Thyroid gland (tissue), 4 donors: ENCODE measurements at regions not wholly inside any gene's neighbourhood (a gene's known extent, or its start where the extent isn't known, plus 50 kb on each side); places are given as distances from the start of the nearest gene placed in this dataset.

ENCODE experiments used
- DNase-seq, 2 donors: peaks; one replicate each; pipeline ENCODE4 v3.0.0-alpha.2; 2019
- H3K27ac ChIP-seq, 3 donors: fragments of 200-600 bp; sonication (generic); 1 replicate in 2 of 3; 2 replicates in 1 of 3; pipeline ENCODE4 v1.5.1; 2016 to 2019; ENCODE audit warnings: mild to moderate bottlenecking in 1 of 3, moderate library complexity in 1 of 3
- H3K27me3 ChIP-seq: fragments of 200-600 bp; sonication (generic); one replicate; pipeline ENCODE4 v1.5.1; 2019
- H3K36me3 ChIP-seq, 2 donors: fragments of 200-600 bp; sonication (generic); one replicate each; pipeline ENCODE4 v1.5.1; 2016 to 2019
- H3K4me1 ChIP-seq, 2 donors: fragments of 200-600 bp; sonication (generic); one replicate each; pipeline ENCODE4 v1.5.1; 2017 to 2019
- H3K4me3 ChIP-seq, 3 donors: fragments of 200-600 bp; sonication (generic); replicated peaks in 1 of 3; 1 replicate in 2 of 3; 2 replicates in 1 of 3; pipeline ENCODE4 v1.5.1; 2016; ENCODE audit warnings: mild to moderate bottlenecking in 1 of 3
- H3K9me3 ChIP-seq: fragments of 200-600 bp; sonication (generic); one replicate; pipeline ENCODE4 v1.5.1; 2017
- CTCF ChIP-seq, 6 experiments: fragments of 200-600 bp in 3 of 6; fragments of 450-650 bp in 3 of 6; sonication (generic) in 3 of 6; IDR thresholded peaks; one replicate each; pipeline ENCODE4 v1.5.1; 2016 to 2019; ENCODE audit warnings: antibody characterized with exemption in 6 of 6, mild to moderate bottlenecking in 2 of 6, inconsistent platforms in 1 of 6, moderate library complexity in 1 of 6
- POLR2A ChIP-seq, 2 donors: fragments of 450-650 bp; IDR thresholded peaks; one replicate each; pipeline ENCODE4 v1.6.1; 2017; ENCODE audit warnings: antibody characterized with exemption in 2 of 2, mild to moderate bottlenecking in 2 of 2, moderate library complexity in 1 of 2
- WGBS, 2 donors: methylation state at CpG; one replicate each; pipeline ENCODE4 v1.1.5; 2017; 5-methylcytosine and 5-hydroxymethylcytosine counted together
- intact Hi-C: fragments of 100-400 bp; cut with DNase I; formaldehyde crosslinking; loops from one replicate; pipeline ENCODE4 v1.15.1; 2023

DNA sequence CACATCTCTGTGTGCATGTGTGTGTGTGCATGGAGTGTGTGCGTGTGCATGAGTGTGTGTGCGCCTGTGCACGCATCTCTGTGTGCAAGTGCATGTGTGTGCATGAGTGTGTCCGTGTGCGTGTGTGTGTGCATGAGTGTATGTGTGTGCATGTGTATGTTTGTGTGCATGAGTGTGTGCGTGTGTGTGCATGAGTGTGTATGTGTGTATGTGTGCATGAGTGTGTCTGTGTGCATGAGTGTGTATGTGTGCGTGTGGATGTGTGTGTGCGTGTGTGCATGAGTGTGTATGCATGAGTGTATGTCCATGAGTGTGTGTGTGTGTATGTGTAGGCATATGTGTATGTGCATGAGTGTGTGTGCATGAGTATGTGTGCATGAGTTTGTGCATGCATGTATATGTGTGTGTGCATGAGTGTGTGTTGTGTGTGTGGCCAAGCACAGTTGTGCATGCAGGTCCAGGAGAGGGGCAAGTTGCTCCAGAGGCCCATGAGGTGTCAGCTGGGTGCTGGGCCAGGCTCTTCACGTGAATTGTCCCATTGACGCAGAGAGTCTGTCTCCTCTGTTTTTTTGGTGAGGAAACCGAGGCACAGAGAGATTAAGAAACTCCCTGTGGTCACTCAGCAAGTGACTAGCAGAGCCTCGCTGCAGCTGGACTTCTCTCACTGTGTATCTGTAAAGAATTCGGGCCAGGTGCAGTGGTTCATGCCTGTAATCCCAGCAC lies 75.5 kb downstream of the ASB1 start:
- Histone ChIP-seq H3K4me1 (no peaks in the 10 kb centered on the region), H3K27me3 (no peaks in the 10 kb centered on the region), H3K36me3 (no peaks in the 10 kb centered on the region), H3K4me3 (no peak overlapping the region), H3K27ac (no peak overlapping the region), H3K9me3 (no peaks in the 10 kb centered on the region)
- intact Hi-C loops, result no loop called here
- DNase-seq, result no peak
- TF ChIP-seq POLR2A (IDR thresholded peaks at IDR 0.05) (no peak), CTCF (IDR thresholded peaks at IDR 0.05) (no peak)
- 93 to 96% methylated on average over 13 of the region's 13 CpGs for WGBS, 2 donors

- intact Hi-C loops, result no loop called here
- no peak overlapping the region for H3K27ac ChIP-seq
Observed at GRCh38 chr2:238502956-238503791, 76.4 kb downstream of the ASB1 start.

GRCh38 chr2:238504181-238504931 lies 77.6 kb downstream of the ASB1 start:
- Histone ChIP-seq H3K36me3 (no peaks in the 10 kb centered on the region), H3K4me3 (no peak overlapping the region), H3K4me1 (no peaks in the 10 kb centered on the region), H3K27me3 (no peaks in the 10 kb centered on the region), H3K9me3 (no peaks in the 10 kb centered on the region), H3K27ac (no peak overlapping the region)
- intact Hi-C loops, result no loop called here
- WGBS, 2 donors, result 81 to 89% methylated on average over 25 to 26 of the region's 26 CpGs
- TF ChIP-seq POLR2A (IDR thresholded peaks at IDR 0.05) (no peak), CTCF (IDR thresholded peaks at IDR 0.05) (no peak)
- no peak for DNase-seq

More at GRCh38 chr2:238502956-238503791, 76.4 kb downstream of the ASB1 start:
- DNase-seq, result no peak
- H3K4me1 ChIP-seq, result no peaks in the 10 kb centered on the region
- whole genome bisulfite sequencing, 2 donors, result 92 to 94% methylated on average over 14 to 23 of the region's 23 CpGs
- H3K9me3 ChIP-seq, result no peaks in the 10 kb centered on the region
- no peak overlapping the region for H3K4me3 ChIP-seq
- H3K36me3 ChIP-seq, result no peaks in the 10 kb centered on the region
- no peaks in the 10 kb centered on the region for H3K27me3 ChIP-seq
- no peak for TF ChIP-seq POLR2A (IDR thresholded peaks at IDR 0.05)
- TF ChIP-seq CTCF (IDR thresholded peaks at IDR 0.05), result no peak

DNA sequence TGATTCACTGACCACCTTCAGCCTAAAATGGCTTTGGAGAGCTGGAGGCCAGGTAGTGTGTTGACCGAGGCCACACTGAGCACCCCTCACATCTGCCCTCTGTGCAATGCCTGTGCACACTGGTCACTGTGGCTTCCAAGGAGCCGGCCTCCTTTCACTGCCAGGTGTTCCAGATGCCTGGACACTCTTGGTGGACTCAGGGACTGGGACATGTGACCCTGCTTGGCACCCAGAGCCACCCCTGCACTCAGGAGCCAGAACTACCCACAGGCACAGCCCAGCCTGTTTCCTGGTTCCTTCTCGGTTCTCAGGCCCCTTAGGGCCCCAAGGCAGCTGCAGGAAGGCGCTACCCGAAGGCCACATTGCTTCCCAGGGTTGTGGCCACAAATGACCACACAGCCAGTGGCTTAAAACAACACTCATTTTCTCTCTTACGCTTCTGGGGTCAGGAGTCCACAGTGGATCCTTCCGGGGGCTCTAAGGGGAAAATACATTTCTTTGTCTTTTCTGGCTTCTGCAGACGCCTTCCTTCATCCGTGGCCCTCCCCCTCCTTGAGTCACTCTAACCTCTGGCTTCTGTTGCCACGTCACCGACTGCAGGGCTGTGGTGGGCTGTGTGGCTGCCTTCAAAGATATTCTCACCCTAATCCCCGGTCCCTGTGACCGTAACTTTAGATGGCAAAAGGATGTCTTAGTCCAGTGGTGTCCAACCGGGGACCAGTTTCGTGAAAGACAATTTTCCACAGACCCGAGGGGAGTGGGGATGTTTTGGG lies 78.6 kb downstream of the ASB1 start:
- TF ChIP-seq POLR2A (IDR thresholded peaks at IDR 0.05) (no peak), CTCF (IDR thresholded peaks at IDR 0.05) (no peak)
- no peaks in the 10 kb centered on the region for H3K4me1 ChIP-seq
- no peaks in the 10 kb centered on the region for H3K36me3 ChIP-seq
- H3K27me3 ChIP-seq, result no peaks in the 10 kb centered on the region
- no peak overlapping the region for H3K4me3 ChIP-seq
- 90 to 93% methylated on average over 13 to 16 of the region's 16 CpGs for WGBS, 2 donors
- no peaks in the 10 kb centered on the region for H3K9me3 ChIP-seq
- no peak for DNase-seq
- no peak overlapping the region for H3K27ac ChIP-seq
- intact Hi-C loops, result no loop called here
